ENCODE measurements at regions not wholly inside any gene's neighbourhood (a gene's known extent, or its start where the extent isn't known, plus 50 kb on each side); places are given as distances from the start of the nearest gene placed in this dataset.

GRCh38 chr9:90033028-90033650, 428.3 kb downstream of the GADD45G start:
- TF ChIP-seq ZNF580 (tag by site-specific recombination; IDR thresholded peaks at IDR 0.05) (no peak), CTCF (tag by site-specific recombination; IDR thresholded peaks at IDR 0.05) (no peak), ZNF423 (tag by site-specific recombination; IDR thresholded peaks at IDR 0.05) (no peak), HOXC10 (CRISPR knock-in tag; IDR thresholded peaks at IDR 0.05) (no peak), OVOL3 (tag by site-specific recombination; IDR thresholded peaks at IDR 0.05) (no peak), PRDM10 (tag by site-specific recombination; IDR thresholded peaks at IDR 0.05) (no peak), ATF2 (tag by site-specific recombination; IDR thresholded peaks at IDR 0.05; ENCODE audit: low read depth) (no peak), ZNF785 (tag by site-specific recombination; IDR thresholded peaks at IDR 0.05) (no peak), EGR2 (tag by site-specific recombination; IDR thresholded peaks at IDR 0.05; ENCODE audit: low read depth) (no peak), ZNF350 (tag by site-specific recombination; IDR thresholded peaks at IDR 0.05) (no peak)
- TF ChIP-seq, protein P1, sequence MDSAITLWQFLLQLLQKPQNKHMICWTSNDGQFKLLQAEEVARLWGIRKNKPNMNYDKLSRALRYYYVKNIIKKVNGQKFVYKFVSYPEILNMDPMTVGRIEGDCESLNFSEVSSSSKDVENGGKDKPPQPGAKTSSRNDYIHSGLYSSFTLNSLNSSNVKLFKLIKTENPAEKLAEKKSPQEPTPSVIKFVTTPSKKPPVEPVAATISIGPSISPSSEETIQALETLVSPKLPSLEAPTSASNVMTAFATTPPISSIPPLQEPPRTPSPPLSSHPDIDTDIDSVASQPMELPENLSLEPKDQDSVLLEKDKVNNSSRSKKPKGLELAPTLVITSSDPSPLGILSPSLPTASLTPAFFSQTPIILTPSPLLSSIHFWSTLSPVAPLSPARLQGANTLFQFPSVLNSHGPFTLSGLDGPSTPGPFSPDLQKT (IDR thresholded peaks at IDR 0.05; ENCODE audit: borderline replicate concordance, low read depth, low read length) = no peak
- TF ChIP-seq, protein P2, sequence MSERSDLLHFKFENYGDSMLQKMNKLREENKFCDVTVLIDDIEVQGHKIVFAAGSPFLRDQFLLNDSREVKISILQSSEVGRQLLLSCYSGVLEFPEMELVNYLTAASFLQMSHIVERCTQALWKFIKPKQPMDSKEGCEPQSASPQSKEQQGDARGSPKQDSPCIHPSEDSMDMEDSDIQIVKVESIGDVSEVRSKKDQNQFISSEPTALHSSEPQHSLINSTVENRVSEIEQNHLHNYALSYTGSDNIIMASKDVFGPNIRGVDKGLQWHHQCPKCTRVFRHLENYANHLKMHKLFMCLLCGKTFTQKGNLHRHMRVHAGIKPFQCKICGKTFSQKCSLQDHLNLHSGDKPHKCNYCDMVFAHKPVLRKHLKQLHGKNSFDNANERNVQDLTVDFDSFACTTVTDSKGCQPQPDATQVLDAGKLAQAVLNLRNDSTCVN (tag by site-specific recombination; optimal IDR thresholded peaks at IDR 0.05) = no peak
